GM12874 (cell line): ENCODE measurements at regions not wholly inside any gene's neighbourhood (a gene's known extent, or its start where the extent isn't known, plus 50 kb on each side); places are given as distances from the start of the nearest gene placed in this dataset.

Experiments used
- TF ChIP-seq, protein P1 (sequence below): IDR thresholded peaks from 2 replicates; pipeline ENCODE4 v1.5.1; 2011; ENCODE audit warnings: low read depth, mild to moderate bottlenecking, control low read depth, low read length, moderate library complexity; ENCODE audit not compliant: insufficient read depth

DNA sequence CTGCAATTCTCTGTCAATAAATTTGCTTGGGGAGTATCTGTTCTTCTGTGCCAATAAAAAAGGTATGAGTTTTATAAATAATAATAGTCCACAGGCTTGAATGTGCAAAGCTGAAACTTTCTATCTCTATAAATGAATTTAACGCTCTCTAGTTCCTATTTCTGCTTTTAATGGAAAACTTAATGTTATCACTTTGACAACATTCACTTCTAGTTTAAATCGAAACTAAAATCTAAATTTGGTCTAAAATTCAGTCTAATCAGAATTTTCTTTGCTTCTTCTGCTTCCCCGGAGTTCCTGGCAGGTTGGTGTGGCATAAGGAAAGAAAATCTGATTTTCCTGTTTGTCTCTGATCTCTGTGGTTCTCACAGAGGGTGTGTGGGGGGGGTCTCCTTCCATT, 450.1 kb upstream of the TBL1XR1 start:
- TF ChIP-seq, protein P1, sequence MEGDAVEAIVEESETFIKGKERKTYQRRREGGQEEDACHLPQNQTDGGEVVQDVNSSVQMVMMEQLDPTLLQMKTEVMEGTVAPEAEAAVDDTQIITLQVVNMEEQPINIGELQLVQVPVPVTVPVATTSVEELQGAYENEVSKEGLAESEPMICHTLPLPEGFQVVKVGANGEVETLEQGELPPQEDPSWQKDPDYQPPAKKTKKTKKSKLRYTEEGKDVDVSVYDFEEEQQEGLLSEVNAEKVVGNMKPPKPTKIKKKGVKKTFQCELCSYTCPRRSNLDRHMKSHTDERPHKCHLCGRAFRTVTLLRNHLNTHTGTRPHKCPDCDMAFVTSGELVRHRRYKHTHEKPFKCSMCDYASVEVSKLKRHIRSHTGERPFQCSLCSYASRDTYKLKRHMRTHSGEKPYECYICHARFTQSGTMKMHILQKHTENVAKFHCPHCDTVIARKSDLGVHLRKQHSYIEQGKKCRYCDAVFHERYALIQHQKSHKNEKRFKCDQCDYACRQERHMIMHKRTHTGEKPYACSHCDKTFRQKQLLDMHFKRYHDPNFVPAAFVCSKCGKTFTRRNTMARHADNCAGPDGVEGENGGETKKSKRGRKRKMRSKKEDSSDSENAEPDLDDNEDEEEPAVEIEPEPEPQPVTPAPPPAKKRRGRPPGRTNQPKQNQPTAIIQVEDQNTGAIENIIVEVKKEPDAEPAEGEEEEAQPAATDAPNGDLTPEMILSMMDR = no peak

DNA sequence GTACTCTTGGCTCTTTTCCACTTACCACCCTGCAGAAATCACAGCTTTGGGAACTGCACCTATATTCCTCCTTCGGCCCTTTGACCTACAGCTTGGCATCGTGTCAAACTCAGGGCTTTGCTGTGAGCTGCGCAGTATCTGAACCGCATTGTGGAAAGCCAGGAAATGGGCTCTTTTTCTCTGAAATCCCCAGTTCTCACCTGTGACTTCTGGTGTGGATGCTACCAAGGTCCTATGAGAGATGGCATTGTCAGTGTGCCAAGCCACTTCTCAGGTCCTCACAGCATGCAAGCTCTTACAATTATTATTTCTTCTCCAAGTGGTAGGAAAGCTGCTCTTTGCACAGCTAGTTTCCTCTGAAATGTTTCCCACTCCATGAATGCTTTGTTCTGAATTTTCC, 450.6 kb upstream of the TBL1XR1 start:
- TF ChIP-seq, protein P1 = no peak

DNA sequence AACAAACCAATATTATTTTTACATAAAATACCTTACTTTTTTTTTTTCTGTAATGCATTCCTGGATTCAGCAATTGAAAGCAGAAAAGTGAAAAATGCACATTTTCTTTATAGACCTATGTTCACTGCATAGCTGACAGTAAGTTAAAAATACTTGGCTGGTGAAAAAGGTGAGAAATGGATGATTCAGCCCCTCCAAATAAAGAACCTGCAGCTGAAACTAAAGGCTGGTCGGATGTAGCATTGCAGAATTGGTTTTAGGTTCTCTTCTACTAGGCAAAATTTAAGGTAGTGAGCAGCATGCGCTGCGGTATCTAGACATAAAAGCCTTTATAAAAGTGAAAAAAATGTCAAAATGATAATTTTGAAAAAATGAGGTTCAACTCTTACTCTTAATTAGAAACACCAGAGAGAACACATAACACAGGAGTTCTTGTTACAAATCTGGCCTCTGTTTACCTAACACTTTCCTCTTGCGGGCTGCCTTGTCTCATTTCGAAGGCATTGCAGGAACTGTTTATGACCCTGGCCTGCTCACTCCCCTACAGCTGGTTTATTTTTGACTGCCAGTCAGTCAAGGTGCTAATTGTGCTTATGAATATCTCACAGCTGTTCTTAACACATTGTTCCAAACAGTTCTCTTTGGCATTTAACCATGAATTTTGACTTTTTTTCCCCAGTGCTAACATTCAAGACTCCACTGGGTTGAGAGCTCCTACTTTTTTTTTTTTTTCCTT, 455.4 kb upstream of the TBL1XR1 start:
- TF ChIP-seq, protein P1 = no peak

DNA sequence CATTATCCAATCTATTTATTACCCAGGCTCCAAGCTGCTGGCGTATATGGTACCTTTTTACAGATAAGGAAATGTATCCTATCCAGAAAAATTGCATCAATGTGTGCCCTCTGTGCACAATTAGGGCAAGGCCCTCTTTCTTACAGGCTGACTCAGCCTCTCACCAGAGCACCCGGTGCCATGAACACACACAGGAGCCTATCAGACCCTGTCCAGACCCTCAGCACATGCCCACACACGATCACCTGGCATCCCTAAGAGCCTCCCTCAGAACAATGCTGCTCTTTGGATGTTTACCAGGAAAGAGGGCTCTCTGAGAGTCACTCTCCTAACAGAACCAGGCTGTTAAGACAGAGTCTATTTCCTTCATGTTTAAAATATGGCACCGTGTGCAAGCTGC, 460.0 kb upstream of the TBL1XR1 start:
- TF ChIP-seq, protein P1 = no peak

DNA sequence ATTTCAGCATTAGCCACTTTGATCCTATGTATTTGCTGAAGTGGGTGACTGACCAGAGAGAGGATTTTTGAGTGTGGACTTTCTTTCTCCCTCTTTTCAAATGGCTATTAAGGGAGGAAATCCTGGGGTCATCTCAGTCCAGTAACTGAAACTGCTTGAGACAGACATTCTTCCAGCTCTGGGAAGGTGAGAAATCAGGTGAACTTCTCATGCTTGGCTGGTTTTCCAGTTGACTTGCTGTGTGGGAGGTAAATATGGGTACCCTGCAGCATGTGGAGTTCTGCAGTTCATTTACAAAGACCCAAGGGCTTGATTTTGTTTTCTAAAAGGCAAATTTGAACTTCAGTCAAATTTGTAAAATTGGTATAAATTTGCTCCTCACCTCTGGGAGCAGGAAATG, 461.1 kb upstream of the TBL1XR1 start:
- TF ChIP-seq, protein P1 = no peak

DNA sequence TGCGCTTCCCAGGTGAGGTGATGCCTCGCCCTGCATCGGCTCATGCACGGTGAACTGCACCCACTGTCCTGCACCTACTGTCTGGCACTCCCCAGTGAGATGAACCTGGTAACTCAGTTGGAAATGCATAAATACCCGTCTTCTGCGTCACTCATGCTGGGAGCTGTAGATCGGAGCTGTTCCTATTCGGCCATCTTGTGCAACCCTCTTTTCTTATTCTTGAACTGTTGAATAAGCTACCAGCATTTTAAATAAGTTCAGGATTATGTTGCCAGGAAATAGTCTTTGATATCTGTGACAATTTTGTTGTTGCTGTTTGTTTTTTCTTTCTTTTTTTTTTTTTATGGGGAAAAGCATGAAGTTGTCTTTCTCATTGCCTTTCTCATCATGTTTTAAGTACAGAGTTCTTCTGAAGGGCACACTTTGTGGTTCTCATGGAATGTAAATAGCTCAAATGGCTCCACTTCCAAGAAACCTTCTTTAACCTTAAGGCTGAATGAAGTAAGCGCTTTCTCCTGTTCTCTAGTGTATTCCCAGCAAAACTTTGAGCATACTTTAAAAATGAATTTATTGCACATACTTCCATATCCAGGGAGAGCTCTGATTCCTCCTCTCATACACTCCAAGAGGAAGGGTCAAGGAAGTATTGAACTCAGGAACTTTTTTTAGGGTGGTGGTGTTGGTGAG, 468.0 kb upstream of the TBL1XR1 start:
- TF ChIP-seq, protein P1 = no peak

DNA sequence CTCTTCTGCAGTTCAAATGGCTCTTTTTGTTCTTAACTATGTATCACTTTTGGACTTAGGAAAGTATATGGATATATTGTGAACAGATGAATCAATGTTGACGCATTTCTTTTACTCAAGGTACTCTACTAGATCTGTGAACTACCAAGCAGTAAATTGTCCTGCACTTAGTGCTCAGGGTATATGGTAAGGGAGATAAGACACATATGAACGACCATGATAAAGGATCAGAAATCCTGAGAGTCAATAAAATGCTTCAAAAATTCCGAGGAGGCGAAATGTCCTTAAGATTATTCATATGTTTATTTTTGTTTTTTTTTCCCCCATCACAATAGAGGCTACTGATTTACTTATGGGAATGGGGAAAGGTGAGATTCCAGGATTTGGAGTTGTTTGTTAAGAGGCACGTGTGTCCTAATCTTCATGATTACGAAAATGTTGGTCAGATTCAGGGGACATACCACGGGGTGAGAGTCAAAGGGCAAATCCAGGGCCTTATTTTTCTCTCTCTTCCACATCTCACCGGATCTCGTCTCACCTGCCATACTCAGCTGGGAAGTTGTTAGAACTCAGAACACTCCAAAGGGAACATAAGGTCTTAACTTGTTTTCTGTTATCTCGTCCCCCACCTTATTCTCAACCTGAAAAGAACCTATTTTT, 475.1 kb upstream of the TBL1XR1 start:
- TF ChIP-seq, protein P1 = no peak
